NCI-H2081 (cell line): ENCODE measurements at regions not wholly inside any gene's neighbourhood (a gene's known extent, or its start where the extent isn't known, plus 50 kb on each side); places are given as distances from the start of the nearest gene placed in this dataset.

Source experiments
- DNase-seq, 2 experiments: peaks; one replicate each; lab custom pipeline; 2025; lab: John Stamatoyannopoulos, UW

DNA sequence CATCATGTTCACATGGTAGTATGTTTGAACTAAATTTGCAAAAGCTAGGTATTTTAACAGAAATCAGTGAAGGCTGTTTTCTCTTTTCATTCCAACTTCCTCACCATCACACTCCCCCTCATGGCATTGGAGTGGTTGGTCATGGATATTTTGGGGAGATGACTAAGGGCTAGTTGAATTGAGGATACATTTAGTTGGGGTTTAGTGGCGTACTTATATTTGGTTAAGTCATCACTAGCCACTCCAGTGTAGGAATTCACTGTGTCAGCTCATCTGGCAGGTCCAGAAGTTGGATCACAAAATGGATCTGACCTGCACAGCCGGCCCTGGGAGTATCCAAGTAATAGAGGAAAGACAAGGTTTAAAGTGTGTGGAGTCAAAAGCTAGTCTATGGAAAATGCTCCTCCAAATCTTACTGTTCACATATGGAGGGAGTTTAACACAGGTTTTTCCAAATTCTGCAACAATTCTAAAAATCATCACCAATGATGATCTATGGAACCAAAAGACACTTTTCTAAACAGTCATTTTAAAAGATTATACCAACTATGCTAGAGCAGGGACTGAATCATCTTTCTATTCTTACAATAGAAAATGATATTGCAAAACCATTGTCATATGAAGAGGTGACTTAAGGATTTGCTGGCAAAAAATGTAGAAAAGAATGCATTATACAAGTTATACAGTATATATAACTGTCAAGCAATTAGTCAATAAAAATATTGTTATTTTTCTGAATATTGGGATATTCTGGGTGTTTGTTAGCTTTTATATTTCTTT lies 247.8 kb upstream of the PEX5L start:
- DNase-seq, result no peak

DNA sequence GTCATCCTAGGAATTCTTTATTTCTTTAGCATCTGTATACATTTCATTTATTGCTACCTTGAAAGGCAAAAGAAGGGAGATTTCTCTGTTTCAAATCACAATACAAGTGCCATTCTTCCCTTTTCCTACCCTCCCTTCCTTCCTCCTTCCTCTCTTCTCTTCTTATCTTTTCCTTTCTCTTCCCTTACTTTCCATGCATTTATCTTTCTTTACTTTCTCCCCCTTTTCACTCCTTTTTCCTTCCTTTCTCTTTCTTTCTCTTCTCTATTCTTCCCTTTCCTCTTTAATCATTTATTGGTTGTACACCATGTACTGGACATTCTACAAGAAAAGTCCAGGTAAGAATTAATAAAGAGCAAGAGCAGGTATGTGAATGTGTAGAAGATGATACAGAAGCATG lies 251.0 kb upstream of the PEX5L start:
- no peak for DNase-seq

DNA sequence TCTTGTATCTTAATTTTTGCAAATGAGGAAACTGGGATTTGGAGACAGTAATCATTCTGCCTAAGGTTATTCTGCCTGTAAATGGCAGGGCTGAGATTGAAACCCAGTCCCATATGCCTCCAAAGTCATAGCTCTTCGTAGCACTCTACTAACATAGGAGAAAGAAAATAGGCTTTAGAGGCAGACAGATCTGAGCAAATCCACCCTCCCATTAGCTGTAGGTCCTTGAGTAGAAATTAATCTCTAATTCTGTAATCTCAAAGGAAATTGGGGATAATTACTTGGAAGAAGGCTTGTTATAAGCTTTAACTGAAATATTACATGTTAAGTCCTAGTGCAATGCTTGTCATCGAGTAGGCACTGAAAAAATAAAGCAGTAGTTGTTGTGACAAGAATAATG lies 252.1 kb upstream of the PEX5L start:
- DNase-seq, result no peak

DNA sequence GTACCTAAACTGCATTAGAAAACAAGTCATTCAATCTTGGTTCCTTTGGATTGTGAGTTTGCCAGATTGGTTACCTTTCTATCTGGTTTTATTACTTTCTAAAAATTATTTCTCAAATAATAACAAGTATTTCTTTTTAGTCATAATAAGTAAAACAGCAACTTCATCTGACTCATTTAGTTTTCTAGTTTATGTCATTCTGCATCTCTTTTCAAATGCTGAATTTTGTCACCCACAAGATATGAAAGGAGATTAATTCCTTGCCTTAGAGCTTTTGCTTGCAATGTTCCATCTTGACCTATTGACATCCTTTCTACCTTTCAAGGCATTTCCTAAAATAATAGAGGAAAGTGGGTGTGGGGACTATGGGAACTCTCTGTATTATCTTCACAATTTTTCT lies 253.6 kb upstream of the PEX5L start:
- no peak for DNase-seq

DNA sequence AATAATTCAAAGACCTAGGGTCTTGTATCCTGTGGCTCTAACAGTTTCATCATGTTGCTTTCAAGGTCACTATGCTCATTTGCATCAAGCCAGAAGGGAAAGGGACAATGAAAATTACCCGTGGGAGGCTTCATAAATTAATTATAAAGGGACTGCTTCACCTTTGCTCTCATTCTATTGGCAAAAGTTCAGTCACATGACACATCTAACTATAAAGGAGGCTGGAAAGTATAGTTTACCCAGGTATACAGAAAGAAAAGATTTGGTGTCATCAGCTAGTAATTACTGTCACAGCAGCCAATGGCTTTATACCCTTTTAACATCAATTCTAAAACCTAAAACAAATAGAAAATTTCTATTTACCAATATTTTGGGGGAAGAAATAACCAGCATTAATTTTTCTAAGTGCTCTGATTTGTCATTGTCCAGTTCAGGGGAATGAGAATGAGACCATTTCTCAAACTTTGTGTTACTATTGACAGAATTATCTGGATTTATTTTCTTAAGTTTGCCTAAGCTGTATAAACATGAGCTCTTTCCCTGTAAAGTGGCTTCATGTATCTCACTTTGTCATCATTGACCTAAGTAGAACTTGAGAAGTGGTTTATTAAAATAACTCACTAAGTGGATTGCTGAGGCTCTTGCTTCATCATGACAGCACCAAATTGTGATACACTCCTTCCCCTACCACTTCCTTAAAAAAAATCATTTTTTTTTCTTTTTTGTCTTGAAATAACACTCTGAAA lies 257.7 kb upstream of the PEX5L start:
- no peak for DNase-seq

DNA sequence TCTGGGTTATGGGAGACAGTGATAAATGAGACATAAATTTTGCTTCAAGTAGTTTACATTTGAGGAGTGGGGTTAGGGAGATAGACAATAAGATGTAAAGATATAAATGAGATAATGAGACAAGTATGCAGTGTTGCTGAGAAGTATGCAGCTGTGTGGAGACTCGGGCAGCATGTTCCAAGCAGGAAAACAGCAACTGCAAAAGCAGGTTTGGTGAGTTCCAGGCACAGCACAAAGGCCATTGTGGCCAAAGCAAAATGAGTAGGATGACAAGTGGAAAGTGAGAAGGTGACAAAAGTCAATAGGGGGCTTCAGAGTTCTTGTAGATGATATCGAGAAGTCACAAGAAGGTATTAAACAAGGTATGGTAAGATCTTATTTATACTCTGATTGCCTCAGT lies 259.1 kb upstream of the PEX5L start:
- no peak for DNase-seq

DNA sequence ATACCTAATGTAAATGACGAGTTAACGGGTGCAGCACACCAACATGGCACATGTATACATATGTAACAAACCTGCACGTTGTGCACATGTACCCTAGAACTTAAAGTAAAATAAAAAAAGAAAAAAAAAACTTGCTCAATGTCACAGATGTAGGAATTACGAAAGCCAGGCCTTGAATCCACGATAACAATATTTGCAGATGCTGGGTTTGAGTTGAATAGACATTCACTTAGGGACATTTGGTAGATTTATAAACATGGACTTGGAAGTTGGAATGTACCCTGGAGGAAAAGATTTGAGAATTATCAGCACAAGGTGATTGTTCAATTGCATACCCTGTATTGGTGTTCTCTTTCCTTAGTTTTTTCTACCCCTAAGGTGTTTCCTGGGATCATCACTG lies 260.2 kb upstream of the PEX5L start:
- no peak for DNase-seq

DNA sequence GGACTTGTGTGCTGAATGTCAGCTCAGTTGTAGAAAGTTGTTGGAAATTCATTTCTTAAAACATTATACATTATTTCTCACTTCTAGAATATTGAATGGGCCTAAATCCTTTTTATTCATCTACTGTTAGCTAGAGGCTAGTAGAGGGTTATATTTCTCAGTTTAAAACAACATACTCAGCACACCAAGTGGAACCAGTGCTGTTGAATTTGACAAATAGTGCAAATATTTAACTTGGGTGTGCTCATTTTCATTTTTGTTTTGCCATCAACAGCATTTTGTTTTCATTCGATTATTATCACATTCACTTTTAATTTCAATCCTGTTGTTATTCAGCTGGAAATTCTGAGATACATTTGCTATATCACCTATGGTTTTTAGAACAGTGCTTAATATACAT lies 269.4 kb upstream of the PEX5L start:
- DNase-seq, result no peak

DNA sequence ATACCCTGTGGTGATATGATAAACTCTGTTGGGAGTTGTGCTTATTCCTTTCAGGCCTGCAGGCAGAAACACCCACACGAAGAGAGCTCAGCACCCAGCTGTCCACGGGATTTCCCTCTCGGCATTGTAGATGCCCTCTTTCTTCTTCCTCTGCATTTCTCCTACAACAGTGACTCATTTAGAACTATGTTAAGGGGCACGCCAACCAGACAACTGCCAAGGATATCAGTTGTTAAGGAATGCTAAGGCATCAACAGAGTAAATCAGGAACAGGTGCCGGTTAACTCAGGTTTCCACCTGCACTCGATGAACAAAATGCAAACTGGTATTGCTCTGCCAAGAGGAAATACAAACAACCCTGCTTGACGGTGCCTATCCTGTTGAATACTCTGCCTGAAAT lies 270.0 kb upstream of the PEX5L start:
- peak in 1 of 2 experiments; percentile 31 for DNase-seq

DNA sequence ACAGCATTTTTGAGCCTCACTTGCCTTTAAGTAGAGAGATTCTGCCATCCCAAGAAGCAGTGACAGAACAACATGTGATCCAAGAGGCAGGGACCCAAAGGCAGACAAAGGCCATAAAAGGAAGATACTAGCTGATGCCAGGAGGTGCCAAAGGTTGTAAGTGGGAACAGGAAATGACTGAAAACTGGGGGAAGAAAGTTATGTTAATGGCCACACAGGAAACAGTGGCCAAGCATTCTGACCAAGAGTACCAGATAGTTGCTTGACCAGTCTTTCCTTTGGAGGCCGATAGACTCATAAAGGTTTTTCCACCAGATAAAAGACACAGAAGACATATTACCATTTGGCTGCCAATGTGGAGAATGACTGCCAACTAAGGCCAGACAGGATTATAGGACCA lies 274.5 kb upstream of the PEX5L start:
- no peak for DNase-seq

DNA sequence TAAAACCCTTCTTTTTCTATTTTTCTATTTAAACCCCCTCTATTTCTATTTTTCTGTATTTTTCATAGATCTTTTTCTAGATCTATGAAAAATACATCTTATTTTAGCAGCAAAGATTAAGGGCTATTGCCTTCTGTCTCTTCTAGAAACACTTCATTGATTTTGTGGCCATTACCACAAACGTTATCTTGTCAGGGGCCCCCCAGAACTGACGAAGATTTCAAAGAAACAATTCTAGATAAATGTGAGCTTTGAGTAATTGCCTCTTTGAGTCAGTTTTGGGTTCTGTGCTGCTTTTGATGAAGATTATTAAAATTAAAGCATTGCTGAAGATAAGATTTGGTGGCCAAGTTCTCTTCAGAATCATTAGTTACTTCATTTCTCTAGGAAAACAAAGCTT lies 279.6 kb upstream of the PEX5L start:
- no peak for DNase-seq

DNA sequence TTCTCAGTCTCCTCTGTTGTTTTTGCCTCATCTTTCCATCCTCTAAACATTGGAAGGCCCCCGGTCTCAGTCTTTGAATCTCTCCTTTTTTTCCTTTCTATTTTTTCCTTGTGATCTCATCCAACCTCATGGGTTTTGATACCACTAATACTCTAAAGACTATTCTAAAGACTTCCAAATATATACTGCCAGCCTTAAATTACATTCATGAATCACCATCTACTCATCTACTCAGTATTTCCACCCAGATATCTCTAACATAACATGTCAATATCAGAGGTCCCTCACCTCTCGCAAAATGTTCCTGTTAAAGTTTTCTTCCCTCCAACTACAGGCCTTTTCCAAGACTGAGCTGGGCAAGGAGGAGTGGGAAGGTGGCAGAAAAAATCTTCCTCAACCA lies 282.5 kb upstream of the TTC14 start:
- DNase-seq, result no peak

DNA sequence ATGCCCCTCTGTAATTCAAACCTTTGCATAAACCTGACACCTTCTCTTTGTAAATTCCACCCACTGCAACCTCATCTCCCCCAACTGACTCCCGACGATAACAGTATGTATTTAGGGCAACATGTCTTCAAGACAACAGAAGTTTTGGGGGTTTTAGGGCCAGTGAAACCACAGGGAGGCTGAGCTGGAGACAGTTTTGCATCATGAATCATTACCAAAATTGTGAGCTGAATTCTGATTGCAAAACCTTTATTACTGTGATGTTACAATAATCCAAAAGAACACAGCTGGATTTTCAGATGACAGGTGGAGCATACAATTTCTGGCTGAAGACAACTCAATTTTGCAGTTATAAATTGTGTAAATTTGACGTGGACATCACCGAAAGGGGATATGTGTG lies 281.3 kb upstream of the TTC14 start:
- DNase-seq, result no peak

DNA sequence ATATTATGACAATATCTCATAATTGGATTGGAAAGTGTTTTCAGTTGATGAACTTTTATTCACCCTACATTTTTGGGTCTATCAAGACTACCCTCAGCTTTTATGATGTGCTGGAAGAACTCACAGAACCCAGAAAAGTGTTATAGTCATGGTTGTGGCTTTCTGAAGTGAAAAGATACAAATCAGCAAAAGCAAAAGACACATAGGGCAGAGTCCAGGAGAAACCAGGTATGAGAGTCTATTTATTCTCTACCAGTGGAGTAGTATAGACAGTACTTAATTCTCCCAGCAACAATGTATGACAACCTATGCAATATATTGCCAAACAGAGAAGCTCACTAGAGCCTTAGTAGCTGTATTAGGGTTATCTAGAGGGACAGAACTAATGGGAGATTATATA lies 280.4 kb upstream of the TTC14 start:
- DNase-seq, result no peak

DNA sequence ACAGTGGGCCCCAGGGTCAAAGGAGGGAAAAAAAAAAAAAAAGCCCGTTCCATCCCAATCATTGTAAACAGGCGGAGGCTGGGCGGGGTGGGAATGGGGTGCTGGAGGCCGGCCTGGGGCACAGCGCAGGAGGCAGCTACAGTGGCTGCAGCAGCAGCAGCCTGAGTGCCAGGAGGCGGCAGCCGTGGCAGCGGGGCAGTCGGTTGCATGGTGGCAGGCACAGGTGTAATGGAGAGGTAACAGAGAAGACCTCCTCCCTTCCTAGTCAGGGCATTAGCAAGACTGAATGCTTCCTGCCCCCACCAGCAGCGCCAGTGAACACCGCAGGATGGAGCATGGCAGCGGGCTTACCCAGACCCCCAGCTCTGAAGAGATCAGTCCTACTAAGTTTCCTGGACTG lies 279.1 kb upstream of the TTC14 start:
- DNase-seq, result no peak

DNA sequence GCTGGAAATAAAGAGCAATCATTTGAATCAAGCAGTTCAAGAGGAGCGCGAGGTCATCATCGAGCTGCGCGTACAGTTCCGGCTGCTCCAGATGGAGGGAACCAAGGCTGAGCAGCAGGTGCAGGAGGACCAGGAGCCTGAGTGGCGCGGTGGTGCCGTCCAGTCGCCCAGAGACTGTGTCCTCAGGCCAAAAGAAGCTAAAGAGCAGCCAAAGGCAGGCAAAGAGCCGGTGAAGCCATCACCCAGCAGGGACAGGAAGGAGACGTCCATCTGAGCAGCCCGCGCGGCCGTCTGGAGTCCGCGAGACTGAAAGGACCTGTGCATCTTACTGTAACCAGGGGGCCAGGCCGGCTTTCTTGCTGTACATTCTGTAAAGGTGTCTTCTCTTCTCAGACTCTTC lies 277.2 kb upstream of the TTC14 start:
- DNase-seq, result no peak

DNA sequence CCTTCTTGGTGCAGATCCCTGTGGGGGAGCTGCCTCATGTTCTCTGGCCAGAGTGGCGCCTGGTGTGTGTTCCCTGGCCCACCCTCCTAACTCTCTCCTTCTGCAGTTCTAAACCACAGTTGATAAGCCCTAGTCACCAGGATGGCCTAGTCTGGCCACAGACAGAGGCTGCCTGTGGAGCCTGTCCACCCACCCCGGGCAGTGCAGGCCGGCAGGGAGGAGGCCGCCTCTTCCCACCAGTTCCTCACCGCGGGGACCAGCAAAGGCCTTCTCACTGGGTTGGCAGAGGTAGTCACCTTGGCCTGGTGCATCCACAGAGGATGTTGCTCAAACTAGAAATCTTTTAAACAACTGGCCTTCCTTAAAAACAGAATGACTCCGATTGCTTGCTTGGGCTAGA lies 276.4 kb upstream of the TTC14 start:
- DNase-seq, result no peak

DNA sequence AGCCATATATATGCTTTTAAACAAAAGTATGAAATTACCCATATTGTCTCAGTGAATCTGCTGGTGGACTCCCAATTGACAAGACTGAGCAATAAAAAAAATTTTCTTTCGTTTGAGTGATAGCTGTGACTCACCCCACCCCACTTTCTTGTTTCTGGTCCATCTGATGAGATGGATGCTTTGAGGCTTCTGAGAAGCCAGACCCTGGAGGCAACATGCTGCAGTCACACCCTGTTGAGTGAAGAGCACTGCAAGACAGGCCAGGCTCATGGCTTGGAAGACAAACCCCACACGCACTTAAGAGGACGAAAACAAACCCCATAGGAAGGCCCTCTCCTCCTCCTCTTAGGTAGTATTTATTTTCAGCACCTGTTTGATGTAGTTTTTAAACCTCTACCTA lies 276.0 kb upstream of the TTC14 start:
- no peak for DNase-seq

DNA sequence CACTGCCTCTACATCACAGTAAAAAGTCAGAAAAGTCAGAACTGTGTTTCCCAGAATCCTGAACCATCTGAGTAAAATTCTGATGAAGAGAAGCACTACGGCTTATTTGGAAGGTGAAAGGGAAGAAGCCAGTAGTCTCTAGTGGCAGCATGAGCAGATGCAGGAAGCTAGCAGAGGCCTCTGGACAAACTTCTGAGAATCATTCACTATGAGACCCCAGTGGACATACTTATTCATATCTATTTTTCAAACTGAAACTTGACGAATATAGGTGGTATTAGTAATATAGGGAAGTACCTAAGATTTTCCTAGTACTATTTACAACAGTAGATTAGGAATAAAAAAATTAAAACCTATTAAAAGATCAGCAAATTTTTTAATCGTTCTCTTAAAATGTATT lies 272.8 kb upstream of the TTC14 start:
- no peak for DNase-seq

DNA sequence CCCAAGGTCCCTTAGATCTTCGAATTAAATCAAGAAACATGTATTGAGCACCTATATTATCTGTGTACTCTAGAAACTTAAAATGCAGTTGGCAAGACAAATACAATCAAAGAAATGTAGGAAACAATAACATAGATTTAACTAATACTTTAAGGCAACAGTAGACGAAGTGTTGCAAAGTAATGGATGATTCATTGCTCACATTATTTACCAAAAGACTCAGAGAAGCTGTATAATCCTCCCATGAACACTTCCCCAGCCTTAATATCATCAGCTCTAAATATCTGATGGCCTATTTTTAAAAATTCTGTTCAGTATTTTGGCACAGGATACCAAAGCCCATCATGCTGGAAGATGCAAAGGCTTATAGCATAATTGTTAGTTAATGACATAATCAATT lies 272.1 kb upstream of the TTC14 start:
- DNase-seq, result no peak

DNA sequence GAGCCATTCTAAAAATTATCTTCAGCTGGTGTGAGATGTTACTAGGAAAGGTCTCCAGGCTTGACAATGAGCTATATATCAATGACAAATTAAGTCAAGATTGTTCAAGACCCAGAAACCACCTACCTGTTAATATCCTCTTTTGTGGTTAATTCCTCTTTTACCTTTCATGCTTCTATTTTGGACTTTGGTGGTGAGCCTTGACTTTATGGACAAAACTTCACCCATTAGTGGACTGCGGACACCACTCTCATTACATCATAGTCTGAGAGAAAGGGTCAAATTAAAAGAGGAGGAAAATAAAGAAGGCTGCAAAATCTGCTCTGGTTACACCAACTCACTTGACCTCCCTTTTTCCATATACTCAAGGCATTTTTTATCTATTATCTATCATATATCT lies 271.5 kb upstream of the TTC14 start:
- no peak for DNase-seq

DNA sequence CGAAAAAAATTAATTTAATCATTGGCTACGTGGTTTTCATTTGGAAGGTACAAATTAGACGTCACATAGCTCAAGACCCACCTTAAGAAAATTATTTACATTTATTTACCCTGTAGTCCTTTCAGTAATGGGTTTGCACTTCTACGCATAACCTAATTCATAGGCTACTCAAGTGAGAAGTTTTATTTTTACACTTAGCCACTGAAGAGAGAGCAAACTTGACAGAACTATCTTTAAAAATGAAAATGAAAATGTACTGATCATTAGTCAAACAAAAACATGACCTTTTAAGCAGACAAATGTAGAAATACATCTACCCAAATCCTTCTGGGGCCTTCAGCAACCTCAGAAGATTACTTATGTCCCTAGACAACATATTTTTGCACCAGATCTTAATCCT lies 269.4 kb upstream of the TTC14 start:
- DNase-seq, result no peak

DNA sequence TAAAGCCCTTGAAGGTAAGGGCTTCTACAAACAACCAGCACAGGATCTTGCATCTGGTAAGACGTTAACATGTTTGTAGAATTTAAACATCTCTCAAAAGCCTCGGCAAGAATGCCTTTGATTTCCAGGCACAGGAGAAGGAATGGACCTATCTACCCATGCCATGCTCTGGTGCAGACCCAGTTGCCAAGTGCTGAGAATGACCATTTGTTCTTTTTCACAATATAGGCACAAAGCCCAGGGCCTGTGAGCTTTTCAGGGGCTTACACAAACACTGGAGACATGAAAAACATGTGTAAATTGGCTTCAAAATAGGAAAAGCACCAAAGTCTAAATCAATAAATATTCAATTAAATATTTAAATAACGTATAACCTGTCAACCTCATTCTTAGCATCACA lies 266.9 kb upstream of the TTC14 start:
- DNase-seq, result no peak

DNA sequence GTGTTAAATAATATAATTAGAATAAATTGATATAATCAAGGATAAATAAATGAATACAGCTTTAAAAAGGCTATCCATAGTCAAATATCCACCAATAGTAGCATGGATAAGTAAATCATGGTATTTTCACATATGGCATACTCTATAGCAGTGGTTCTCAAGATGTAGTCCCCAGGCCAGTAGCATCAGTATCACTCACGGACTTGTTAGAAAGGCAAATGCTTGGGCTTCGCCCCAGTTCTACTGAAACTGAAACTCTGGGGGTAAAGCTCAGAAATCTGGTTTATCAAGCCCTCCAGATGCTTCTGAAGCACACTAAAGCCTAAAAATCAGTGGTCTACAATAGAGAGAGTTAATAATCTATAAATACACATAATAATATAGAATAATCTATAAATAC lies 261.6 kb upstream of the TTC14 start:
- DNase-seq, result no peak
